H1 (cell line): ENCODE measurements at regions not wholly inside any gene's neighbourhood (a gene's known extent, or its start where the extent isn't known, plus 50 kb on each side); places are given as distances from the start of the nearest gene placed in this dataset.

Experiments
- CTCF ChIA-PET: fragments of 300-600 bp; sonication (Branson Sonifier 250); formaldehyde crosslinking; loops from one replicate; lab custom pipeline; 2021; ENCODE audit not compliant: partially characterized antibody; lab: Charles Lee
- POLR2A ChIA-PET: fragments of 300-600 bp; sonication (Branson Sonifier 250); formaldehyde crosslinking; loops from one replicate; lab custom pipeline; 2021; ENCODE audit warnings: inconsistent platforms; ENCODE audit not compliant: partially characterized antibody; lab: Charles Lee
- DNase-seq, 2 experiments: peaks; one replicate each; pipeline versions ENCODE4 v3.0.0 to v3.0.0-alpha.2; 2010 to 2022; ENCODE audit warnings: low spot score in 2 of 2, low read depth in 1 of 2, mixed read lengths in 1 of 2
- FAIRE-seq: peaks from 2 replicates; lab custom pipeline; 2011; peaks lifted over from hg19 to GRCh38; lab: Jason Lieb, UNC
- H2AFZ ChIP-seq: 2 replicates; pipeline ENCODE4 v1.8.1; 2012; ENCODE audit warnings: low read length, inconsistent platforms
- H2AK5ac ChIP-seq: 2 replicates; pipeline ENCODE4 v1.6.1; 2013; ENCODE audit warnings: low read depth, low read length
- H2BK120ac ChIP-seq: replicated peaks from 2 replicates; pipeline ENCODE3; 2013; ENCODE audit warnings: low read depth, low read length, inconsistent platforms
- H2BK12ac ChIP-seq: 2 replicates; pipeline ENCODE4 v1.6.1; 2013; ENCODE audit warnings: low read depth, low read length
- H2BK15ac ChIP-seq: 2 replicates; pipeline ENCODE4 v1.6.1; 2013; ENCODE audit warnings: low read length
- H2BK20ac ChIP-seq: 2 replicates; pipeline ENCODE4 v1.6.1; 2013; ENCODE audit warnings: low read length
- H2BK5ac ChIP-seq: 2 replicates; pipeline ENCODE4 v1.6.1; 2013; ENCODE audit warnings: low read depth, low read length
- H3K14ac ChIP-seq: 2 replicates; pipeline ENCODE4 v1.6.1; 2013; ENCODE audit warnings: inconsistent platforms; ENCODE audit not compliant: insufficient read length
- H3K18ac ChIP-seq: 2 replicates; pipeline ENCODE4 v1.6.1; 2013; ENCODE audit warnings: low read length; ENCODE audit errors: extremely low read depth
- H3K23ac ChIP-seq: 2 replicates; pipeline ENCODE4 v1.6.1; 2013; ENCODE audit warnings: inconsistent platforms; ENCODE audit not compliant: insufficient read length
- H3K23me2 ChIP-seq: 2 replicates; pipeline ENCODE4 v1.6.1; 2013; ENCODE audit warnings: low read depth, low read length
- H3K27ac ChIP-seq: 2 replicates; pipeline ENCODE4 v1.6.1; 2011; ENCODE audit warnings: low read depth, low read length, inconsistent platforms
- H3K27me3 ChIP-seq, 4 experiments: replicated peaks in 1 of 4; 1 replicate in 1 of 4; 2 replicates in 3 of 4; pipeline versions ENCODE4 v1.6.1 to v1.8.1; 2011 to 2013; ENCODE audit warnings: low read length in 3 of 4, mild to moderate bottlenecking in 3 of 4, inconsistent platforms in 2 of 4, mixed read lengths in 2 of 4, moderate library complexity in 1 of 4; ENCODE audit not compliant: control insufficient read depth in 3 of 4, insufficient read depth in 3 of 4; ENCODE audit errors: extremely low read depth in 1 of 4
- H3K36me3 ChIP-seq, 4 experiments: 2 replicates each; pipeline versions ENCODE4 v1.6.1 to v1.8.1; 2011 to 2013; ENCODE audit warnings: mild to moderate bottlenecking in 4 of 4, low read length in 3 of 4, moderate library complexity in 2 of 4, control low read depth in 1 of 4, inconsistent platforms in 1 of 4; ENCODE audit not compliant: insufficient read depth in 4 of 4, control insufficient read depth in 2 of 4
- H3K4ac ChIP-seq: replicated peaks from 2 replicates; pipeline ENCODE3; 2013; ENCODE audit warnings: low read length, low read depth, mixed read lengths, inconsistent platforms; ENCODE audit not compliant: insufficient read length
- H3K4me1 ChIP-seq, 4 experiments: replicated peaks in 1 of 4; 1 replicate in 1 of 4; 2 replicates in 3 of 4; pipeline versions ENCODE4 v1.6.1 to v1.8.1; 2011 to 2013; ENCODE audit warnings: low read length in 3 of 4, inconsistent platforms in 2 of 4, mixed read lengths in 1 of 4; ENCODE audit not compliant: insufficient read depth in 4 of 4, control insufficient read depth in 3 of 4
- H3K4me2 ChIP-seq, 2 experiments: 2 replicates each; pipeline versions ENCODE4 v1.6.1 to v1.8.1; 2011 to 2013; ENCODE audit warnings: low read depth in 2 of 2, low read length in 2 of 2, control low read depth in 1 of 2, inconsistent platforms in 1 of 2, mild to moderate bottlenecking in 1 of 2; ENCODE audit not compliant: insufficient read depth in 1 of 2
- H3K4me3 ChIP-seq, 4 experiments: fragments of 200-600, 300-600 bp in 1 of 4; sonication (generic), shearing (Covaris generic), sonication (Bioruptor Twin) in 1 of 4; 2 replicates each; pipeline versions ENCODE4 v1.5.1 to v1.8.1; 2011 to 2016; ENCODE audit warnings: low read length in 4 of 4, low read depth in 3 of 4, control low read depth in 2 of 4, inconsistent platforms in 2 of 4, mild to moderate bottlenecking in 2 of 4, mixed read lengths in 1 of 4, moderate library complexity in 1 of 4; ENCODE audit not compliant: insufficient read depth in 2 of 4; ENCODE audit errors: extremely low read depth in 1 of 4
- H3K56ac ChIP-seq: replicated peaks from 2 replicates; pipeline ENCODE3; 2013; ENCODE audit warnings: low read depth, mild to moderate bottlenecking, mixed read lengths, low read length, inconsistent platforms; ENCODE audit not compliant: insufficient read length
- H3K79me1 ChIP-seq: 2 replicates; pipeline ENCODE4 v1.6.1; 2013; ENCODE audit warnings: low read depth, low read length, control low read depth
- H3K79me2 ChIP-seq, 2 experiments: 2 replicates each; pipeline versions ENCODE4 v1.6.1 to v1.8.1; 2012 to 2013; ENCODE audit warnings: low read length in 2 of 2, mild to moderate bottlenecking in 2 of 2, inconsistent platforms in 1 of 2; ENCODE audit not compliant: insufficient read depth in 2 of 2, control insufficient read depth in 1 of 2
- H3K9ac ChIP-seq, 4 experiments: replicated peaks in 1 of 4; 1 replicate in 1 of 4; 2 replicates in 3 of 4; pipeline versions ENCODE4 v1.6.1 to v1.8.1; 2011 to 2013; ENCODE audit warnings: low read depth in 3 of 4, low read length in 3 of 4, control low read depth in 2 of 4, mild to moderate bottlenecking in 2 of 4, moderate library complexity in 2 of 4, inconsistent platforms in 1 of 4; ENCODE audit errors: extremely low read depth in 1 of 4
- H3K9me3 ChIP-seq, 2 experiments: 2 replicates each; pipeline versions ENCODE4 v1.6.1 to v1.8.1; 2012 to 2013; ENCODE audit warnings: mild to moderate bottlenecking in 2 of 2, moderate library complexity in 2 of 2, control low read depth in 1 of 2, inconsistent platforms in 1 of 2, low read depth in 1 of 2, low read length in 1 of 2, mixed read lengths in 1 of 2; ENCODE audit not compliant: insufficient read depth in 2 of 2
- H4K20me1 ChIP-seq, 2 experiments: replicated peaks in 1 of 2; 2 replicates each; pipeline versions ENCODE3 to v1.8.1; 2011 to 2013; ENCODE audit warnings: inconsistent platforms in 2 of 2, low read length in 2 of 2, mild to moderate bottlenecking in 1 of 2; ENCODE audit not compliant: insufficient read depth in 2 of 2, control insufficient read depth in 1 of 2
- H4K5ac ChIP-seq: 2 replicates; pipeline ENCODE4 v1.6.1; 2013; ENCODE audit warnings: low read length, low read depth, mixed read lengths, inconsistent platforms; ENCODE audit not compliant: insufficient read length
- H4K8ac ChIP-seq: 2 replicates; pipeline ENCODE4 v1.8.0; 2013; ENCODE audit warnings: mild to moderate bottlenecking, moderate library complexity, low read length, inconsistent platforms; ENCODE audit not compliant: insufficient read depth; ENCODE audit errors: extremely low read depth
- H4K91ac ChIP-seq: replicated peaks from 2 replicates; pipeline ENCODE3; 2013; ENCODE audit warnings: low read length, mixed read lengths, inconsistent platforms; ENCODE audit not compliant: insufficient read length
- BACH1 ChIP-seq: IDR thresholded peaks from 2 replicates; pipeline ENCODE4 v1.6.1; 2012; ENCODE audit warnings: low read length, improper control_type of control experiment
- CBX5 ChIP-seq: fragments of 300-800, 300-1000 bp; sonication (generic); IDR thresholded peaks from 2 replicates; pipeline ENCODE4 v1.7.1; 2016; ENCODE audit warnings: antibody characterized with exemption, low read length, low read depth
- EP300 ChIP-seq, 2 experiments: IDR thresholded peaks; 1 replicate in 1 of 2; 2 replicates in 1 of 2; pipeline ENCODE4 v1.6.1; 2011 to 2012; ENCODE audit warnings: low read depth in 2 of 2, low read length in 2 of 2, mild to moderate bottlenecking in 2 of 2, borderline replicate concordance in 1 of 2, inconsistent platforms in 1 of 2, moderate library complexity in 1 of 2
- POLR2AphosphoS5 ChIP-seq: IDR thresholded peaks from 2 replicates; pipeline ENCODE4 v1.6.1; 2011; ENCODE audit warnings: low read depth, low read length
- RFX5 ChIP-seq: IDR thresholded peaks from 2 replicates; pipeline ENCODE4 v1.6.1; 2011; ENCODE audit warnings: low read depth, low read length, improper control_type of control experiment, borderline replicate concordance
- SUZ12 ChIP-seq: fragments of 200-600 bp; sonication (generic); IDR thresholded peaks from 2 replicates; pipeline ENCODE4 v1.6.1; 2012; ENCODE audit warnings: mild to moderate bottlenecking, inconsistent platforms, low read length, moderate library complexity, mixed read lengths
- WGBS, 2 experiments: shearing (Covaris generic) in 1 of 2; methylation state at CpG; one replicate each; pipeline versions ENCODE4 v1.1.6 to v1.1.7; 2013 to 2015; ENCODE audit warnings: low lambda C conversion rate in 2 of 2, mixed read lengths in 2 of 2, inconsistent platforms in 1 of 2, low coverage in 1 of 2, missing lambda C conversion rate in 1 of 2; ENCODE audit not compliant: insufficient replicate concordance in 2 of 2, insufficient coverage in 1 of 2, insufficient read length in 1 of 2; ENCODE audit errors: extremely low coverage in 1 of 2, missing lambda C conversion rate in 1 of 2; 5-methylcytosine and 5-hydroxymethylcytosine counted together

GRCh38 chr9:110036286-110036685, 171.7 kb downstream of the C9orf152 start:
- POLR2A ChIA-PET = interaction anchor here (0.6 kb wide), 1 partner anchor 13 kb away, joined by 3 read pairs; no protein-coding TSS in a partner anchor
- Histone ChIP-seq H3K56ac (no peak overlapping the region), H3K4me2 (no peak overlapping the region), H2BK15ac (no peak overlapping the region), H3K4me3 (no peak overlapping the region), H2AFZ (no peak overlapping the region), H3K9ac (no peak overlapping the region), H3K9me3 (no peaks in the 10 kb centered on the region), H3K23me2 (no peaks in the 10 kb centered on the region; the same call in 1 of the 2 replicates), H3K23ac (no peak overlapping the region), H2BK120ac (no peak overlapping the region), H4K20me1 (no peaks in the 10 kb centered on the region), H3K4ac (no peak overlapping the region), H2BK12ac (no peak overlapping the region), H3K79me2 (no peaks in the 10 kb centered on the region), H3K27ac (no peak overlapping the region), H4K5ac (no peak overlapping the region), H2BK20ac (no peak overlapping the region), H4K91ac (no peak overlapping the region), H3K4me1 (no peaks in the 10 kb centered on the region), H2BK5ac (no peak overlapping the region), H3K18ac (no peak overlapping the region), H3K36me3 (no peaks in the 10 kb centered on the region), H3K79me1 (no peaks in the 10 kb centered on the region), H3K14ac (no peak overlapping the region), H4K8ac (no peak overlapping the region), H2AK5ac (no peak overlapping the region), H3K27me3 (no peaks in the 10 kb centered on the region)
- no peak for DNase-seq
- CTCF ChIA-PET = no interaction called here
- 94% methylated on average over 2 of the region's 2 CpGs; no CpG with 5 or more reads in 1 of the 2 experiments for WGBS, 2 experiments
- no peak for FAIRE-seq
- TF ChIP-seq EP300 (IDR thresholded peaks at IDR 0.05; ENCODE audit: borderline replicate concordance in 1 of 2, low read depth in 2 of 2, low read length in 2 of 2) (no peak), BACH1 (no peak), POLR2AphosphoS5 (no peak), SUZ12 (no peak), CBX5 (no peak), RFX5 (no peak)
